G401.6 (cell line): ENCODE measurements at regions not wholly inside any gene's neighbourhood (a gene's known extent, or its start where the extent isn't known, plus 50 kb on each side); places are given as distances from the start of the nearest gene placed in this dataset.
"Not testable (repeated sequence)": the region's sequence is repeated elsewhere in the genome, so short reads cannot be mapped to it uniquely, and the experiment has no call there.

Experiments used
- FAIRE-seq: peaks from 2 replicates; lab custom pipeline; 2012; peaks lifted over from hg19 to GRCh38; lab: Jason Lieb, UNC

- FAIRE-seq: no peak
Measured at GRCh38 chrY:7415157-7415633, 503.6 kb upstream of the AMELY start.

- FAIRE-seq: no peak
Measured at GRCh38 chrY:7390056-7390455, 478.5 kb upstream of the AMELY start.

GRCh38 chrY:7382988-7383387 is 471.4 kb upstream of the AMELY start:
- no peak for FAIRE-seq

GRCh38 chrY:7377091-7377490 is 465.5 kb upstream of the AMELY start:
- no peak for FAIRE-seq

- not testable (repeated sequence) for FAIRE-seq
Measured at GRCh38 chrY:7374485-7374884, 462.9 kb upstream of the AMELY start.

GRCh38 chrY:7371953-7372352 is 460.4 kb upstream of the AMELY start:
- FAIRE-seq: not testable (repeated sequence)

- not testable (repeated sequence) for FAIRE-seq
Measured at GRCh38 chrY:7371026-7371425, 459.5 kb upstream of the AMELY start.

GRCh38 chrY:7359520-7359919 is 448.0 kb upstream of the AMELY start:
- no peak for FAIRE-seq

GRCh38 chrY:7358103-7358752 is 446.7 kb upstream of the AMELY start:
- FAIRE-seq: no peak

GRCh38 chrY:7355891-7356290 is 444.3 kb upstream of the AMELY start:
- FAIRE-seq: not testable (repeated sequence)

GRCh38 chrY:7344661-7345060 is 433.1 kb upstream of the AMELY start:
- no peak for FAIRE-seq

GRCh38 chrY:7343261-7343660 is 431.7 kb upstream of the AMELY start:
- FAIRE-seq: no peak

- FAIRE-seq: not testable (repeated sequence)
Measured at GRCh38 chrY:7342732-7343131, 431.2 kb upstream of the AMELY start.

- no peak for FAIRE-seq
Measured at GRCh38 chrY:7339391-7340087, 428.0 kb upstream of the AMELY start.

GRCh38 chrY:7336023-7336873 is 424.7 kb upstream of the AMELY start:
- no peak for FAIRE-seq

GRCh38 chrY:7334449-7334848 is 422.9 kb upstream of the AMELY start:
- FAIRE-seq: no peak

GRCh38 chrY:7326296-7327246 is 415.0 kb upstream of the AMELY start:
- FAIRE-seq: no peak

- no peak for FAIRE-seq
Measured at GRCh38 chrY:7325531-7325930, 414.0 kb upstream of the AMELY start.

GRCh38 chrY:7320751-7321150 is 409.2 kb upstream of the AMELY start:
- no peak for FAIRE-seq

- not testable (repeated sequence) for FAIRE-seq
Measured at GRCh38 chrY:7320171-7320570, 408.6 kb upstream of the AMELY start.

GRCh38 chrY:7318122-7318521 is 406.6 kb upstream of the AMELY start:
- no peak for FAIRE-seq

GRCh38 chrY:7317571-7317970 is 406.0 kb upstream of the AMELY start:
- FAIRE-seq: no peak
